ENCODE measurements at regions not wholly inside any gene's neighbourhood (a gene's known extent, or its start where the extent isn't known, plus 50 kb on each side); places are given as distances from the start of the nearest gene placed in this dataset.

DNA sequence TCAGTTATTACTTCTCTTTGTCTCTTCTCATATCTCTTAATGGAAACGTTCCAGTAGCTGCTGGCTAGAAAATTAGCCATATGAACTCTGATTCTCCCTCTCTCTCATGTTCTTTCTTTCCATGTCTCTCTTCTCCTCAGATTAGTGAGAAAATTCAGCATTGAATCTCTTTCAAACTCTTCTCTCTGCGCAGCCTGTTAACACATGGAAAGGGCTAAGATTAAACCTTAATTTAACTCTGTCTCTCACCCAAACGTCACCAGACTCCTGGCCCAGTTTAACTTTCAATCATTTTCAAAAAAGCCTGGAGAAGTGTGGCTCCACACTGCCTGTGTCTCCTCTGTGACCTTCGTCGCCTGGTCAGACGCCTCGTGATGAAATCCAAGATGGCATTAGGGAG is 1234.2 kb downstream of the BCL11B start:
- TF ChIP-seq CTCF (conservative IDR thresholded peaks at IDR 0.05; ENCODE audit: control insufficient read depth, insufficient read depth, low read depth, low read length), result no peak
- DNase-seq (ENCODE audit: low read depth), result no peak
- no peak overlapping the region for H3K4me3 ChIP-seq (ENCODE audit: control insufficient read depth, low read depth, low read length)

GRCh38 chr14:98056946-98057345 is 1215.1 kb downstream of the BCL11B start:
- no peak overlapping the region for H3K4me3 ChIP-seq (ENCODE audit: control insufficient read depth, low read depth, low read length)
- no peak for TF ChIP-seq CTCF (conservative IDR thresholded peaks at IDR 0.05; ENCODE audit: control insufficient read depth, insufficient read depth, low read depth, low read length)
- DNase-seq (ENCODE audit: low read depth), result no peak

DNA sequence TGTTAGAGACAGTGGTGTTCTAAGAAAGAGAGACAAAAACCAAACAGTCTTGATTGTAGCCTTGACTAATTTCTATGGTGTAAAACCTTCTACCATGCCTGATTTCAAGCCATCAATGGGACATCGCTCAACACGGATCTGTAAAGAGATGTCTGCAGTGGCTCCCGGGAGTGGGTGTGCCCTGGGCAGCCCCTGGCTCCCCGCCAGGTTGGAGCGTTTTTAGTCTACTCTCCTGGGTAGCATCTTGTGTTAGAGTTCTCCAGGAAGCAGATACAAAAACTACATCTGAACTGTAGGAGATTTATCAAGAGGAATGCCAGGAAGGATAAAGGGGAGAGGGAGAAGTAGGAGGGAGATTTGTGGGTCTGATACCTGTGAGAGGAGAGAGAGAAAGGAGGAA is 1212.9 kb downstream of the BCL11B start:
- no peak for TF ChIP-seq CTCF (conservative IDR thresholded peaks at IDR 0.05; ENCODE audit: control insufficient read depth, insufficient read depth, low read depth, low read length)
- no peak overlapping the region for H3K4me3 ChIP-seq (ENCODE audit: control insufficient read depth, low read depth, low read length)
- DNase-seq (ENCODE audit: low read depth), result no peak

- no peak for DNase-seq (ENCODE audit: low read depth)
- no peak for TF ChIP-seq CTCF (conservative IDR thresholded peaks at IDR 0.05; ENCODE audit: control insufficient read depth, insufficient read depth, low read depth, low read length)
These were observed 1209.9 kb downstream of the BCL11B start for GRCh38 chr14:98062083-98062482.

GRCh38 chr14:98069712-98070171 is 1202.3 kb downstream of the BCL11B start:
- TF ChIP-seq CTCF (conservative IDR thresholded peaks at IDR 0.05; ENCODE audit: control insufficient read depth, insufficient read depth, low read depth, low read length), result no peak
- no peak overlapping the region for H3K4me3 ChIP-seq (ENCODE audit: control insufficient read depth, low read depth, low read length)
- DNase-seq (ENCODE audit: low read depth), result no peak

More at GRCh38 chr14:98062083-98062482, 1209.9 kb downstream of the BCL11B start:
- no peak overlapping the region for H3K4me3 ChIP-seq (ENCODE audit: control insufficient read depth, low read depth, low read length)

- H3K4me3 ChIP-seq (ENCODE audit: control insufficient read depth, low read depth, low read length), result no peak overlapping the region
These were observed 1201.5 kb downstream of the BCL11B start for GRCh38 chr14:98070536-98070935.

More at GRCh38 chr14:98070536-98070935, 1201.5 kb downstream of the BCL11B start:
- DNase-seq (ENCODE audit: low read depth), result no peak
- no peak for TF ChIP-seq CTCF (conservative IDR thresholded peaks at IDR 0.05; ENCODE audit: control insufficient read depth, insufficient read depth, low read depth, low read length)

Data from fibroblast of mammary gland (primary cell).